ENCODE measurements at regions not wholly inside any gene's neighbourhood (a gene's known extent, or its start where the extent isn't known, plus 50 kb on each side); places are given as distances from the start of the nearest gene placed in this dataset.
A peak's percentile ranks its signal among the peaks of the same experiment; 100 is the strongest.

- BruUV-seq (replicated peaks): no TSS peak
- Histone ChIP-seq H3K9ac (ENCODE audit: insufficient read depth in 1 of 2, low read depth in 2 of 2, low read length in 2 of 2) (peak overlapping the region in 1 of 2 experiments; percentile 48; a peak in 1 of 4 replicates), H3K4me3 (no peak overlapping the region), H3K27me3 (ENCODE audit: control insufficient read depth in 2 of 2, insufficient read depth in 2 of 2, low read length in 2 of 2) (peaks cover 13 to 55% of the 10 kb centered on the region in 2 experiments; a peak in 4 of 5 replicates), H2AFZ (ENCODE audit: low read depth, low read length) (peak overlapping the region; percentile 89), H3K9me3 (replicated peaks; ENCODE audit: control insufficient read depth, insufficient read depth, low read depth, low read length) (no peaks in the 10 kb centered on the region; the same call in 1 of the 2 replicates), H3K36me3 (ENCODE audit: control insufficient read depth, insufficient read depth, low read length) (no peaks in the 10 kb centered on the region), H3K4me2 (ENCODE audit: insufficient read depth, low read length) (peak overlapping the region; percentile 77), H3K9me1 (ENCODE audit: control insufficient read depth, insufficient read depth, low read length) (no peaks in the 10 kb centered on the region), H3K79me2 (ENCODE audit: control insufficient read depth, insufficient read depth, low read length) (no peaks in the 10 kb centered on the region), H3K4me1 (replicated peaks in 1 of 2; ENCODE audit: control insufficient read depth in 2 of 2, insufficient read depth in 2 of 2, low read length in 2 of 2) (peaks cover 7 to 12% of the 10 kb centered on the region in 2 experiments), H4K20me1 (replicated peaks; ENCODE audit: control insufficient read depth, insufficient read depth, low read length) (no peaks in the 10 kb centered on the region), H3K27ac (ENCODE audit: extremely low read depth, low read depth, low read length) (no peak overlapping the region; the same call in 2 of the 3 replicates)
- CTCF ChIA-PET (ENCODE audit: low intra/inter-chr PET ratio): no interaction called here
- FAIRE-seq (peak; percentile 86), ATAC-seq (peak; percentile 97), DNase-seq (ENCODE audit: extremely low read depth in 1 of 4, low spot score in 3 of 4) (peak; percentile 73 to 79 (median 76))
- POLR2A ChIA-PET: interaction anchor here (0.6 kb wide), 1 partner anchor 163 kb away, joined by 4 read pairs; no protein-coding TSS in a partner anchor
- 10% methylated on average over 26 of the region's 27 CpGs for WGBS (ENCODE audit: insufficient coverage, low coverage, missing lambda C conversion rate)
- in situ Hi-C loops (cut with MboI) (no loop called here), intact Hi-C loops (cut with micrococcal nuclease) (no loop called here)
- TF ChIP-seq TAF9B (IDR thresholded peaks at IDR 0.05; ENCODE audit: partially characterized antibody) (no peak), FOXK2 (conservative IDR thresholded peaks at IDR 0.05 in 1 of 2, IDR thresholded peaks at IDR 0.05 in 1 of 2; ENCODE audit: low read depth in 2 of 2) (0 out of 4 replicates have a peak, but pooled peaks of 1 of the 2 experiments have one; percentile 18), DIDO1 (tag; IDR thresholded peaks at IDR 0.05; ENCODE audit: low read depth) (0 out of 2 replicates have a peak, but pooled peaks have one; percentile 35), MYNN (IDR thresholded peaks at IDR 0.05) (no peak), MYNN (CRISPR knock-in tag; IDR thresholded peaks at IDR 0.05) (no peak), ZNF318 (IDR thresholded peaks at IDR 0.05; ENCODE audit: borderline replicate concordance in 1 of 2, low read depth in 1 of 2) (no peak), MLLT1 (IDR thresholded peaks at IDR 0.05) (no peak), ZNF212 (CRISPR knock-in tag; IDR thresholded peaks at IDR 0.05) (no peak), NCOR1 (IDR thresholded peaks at IDR 0.05) (no peak), POLR3A (IDR thresholded peaks at IDR 0.05; ENCODE audit: borderline replicate concordance, extremely low read depth, insufficient read depth, insufficient read length) (no peak), CEBPB (tag; IDR thresholded peaks at IDR 0.05) (peak; percentile 14; the same call in 1 of the 2 replicates)
Observed at GRCh38 chr20:51318058-51318949, 224.2 kb downstream of the NFATC2 start.

Measured in K562 (cell line).